ENCODE measurements at regions not wholly inside any gene's neighbourhood (a gene's known extent, or its start where the extent isn't known, plus 50 kb on each side); places are given as distances from the start of the nearest gene placed in this dataset.

DNA sequence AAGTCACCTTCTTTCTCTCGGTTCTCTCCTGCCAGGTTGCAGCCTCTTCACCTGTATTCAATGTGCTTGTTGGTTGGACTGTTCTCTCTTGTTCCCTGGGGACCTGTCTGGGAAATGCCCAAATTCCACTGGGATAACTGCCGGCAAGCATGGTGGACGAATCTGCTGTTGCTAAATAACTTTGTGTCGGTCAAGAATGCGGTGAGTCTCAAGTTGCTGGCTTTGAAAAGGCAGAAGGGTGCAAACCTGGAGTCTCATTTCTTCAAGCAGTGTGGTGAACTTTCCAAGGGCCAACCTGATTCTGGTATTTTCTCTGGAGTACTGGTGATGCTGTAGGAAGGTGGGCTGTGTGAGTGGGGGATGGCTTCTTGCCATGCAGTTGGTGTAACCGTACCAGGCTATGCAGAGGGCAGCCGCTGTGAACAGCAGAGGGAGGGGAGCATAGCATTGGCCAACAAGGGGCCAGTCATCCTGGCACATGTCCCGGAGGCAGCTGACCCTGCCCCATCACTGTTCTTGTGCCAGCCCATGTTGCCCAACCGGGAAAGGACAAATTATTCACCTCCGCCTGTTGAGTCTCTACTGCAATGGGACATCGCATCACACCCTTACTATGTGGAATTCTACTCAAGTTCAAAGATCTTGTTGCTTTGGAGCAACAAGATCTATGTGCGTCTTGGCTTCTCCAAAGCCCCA lies 88.1 kb upstream of the SEC11C start:
- no peak for TF ChIP-seq POLR2A (IDR thresholded peaks at IDR 0.05)
- no peak for TF ChIP-seq POLR2AphosphoS5 (IDR thresholded peaks at IDR 0.05)
- TF ChIP-seq EP300 (IDR thresholded peaks at IDR 0.05): no peak
- TF ChIP-seq, protein P1, sequence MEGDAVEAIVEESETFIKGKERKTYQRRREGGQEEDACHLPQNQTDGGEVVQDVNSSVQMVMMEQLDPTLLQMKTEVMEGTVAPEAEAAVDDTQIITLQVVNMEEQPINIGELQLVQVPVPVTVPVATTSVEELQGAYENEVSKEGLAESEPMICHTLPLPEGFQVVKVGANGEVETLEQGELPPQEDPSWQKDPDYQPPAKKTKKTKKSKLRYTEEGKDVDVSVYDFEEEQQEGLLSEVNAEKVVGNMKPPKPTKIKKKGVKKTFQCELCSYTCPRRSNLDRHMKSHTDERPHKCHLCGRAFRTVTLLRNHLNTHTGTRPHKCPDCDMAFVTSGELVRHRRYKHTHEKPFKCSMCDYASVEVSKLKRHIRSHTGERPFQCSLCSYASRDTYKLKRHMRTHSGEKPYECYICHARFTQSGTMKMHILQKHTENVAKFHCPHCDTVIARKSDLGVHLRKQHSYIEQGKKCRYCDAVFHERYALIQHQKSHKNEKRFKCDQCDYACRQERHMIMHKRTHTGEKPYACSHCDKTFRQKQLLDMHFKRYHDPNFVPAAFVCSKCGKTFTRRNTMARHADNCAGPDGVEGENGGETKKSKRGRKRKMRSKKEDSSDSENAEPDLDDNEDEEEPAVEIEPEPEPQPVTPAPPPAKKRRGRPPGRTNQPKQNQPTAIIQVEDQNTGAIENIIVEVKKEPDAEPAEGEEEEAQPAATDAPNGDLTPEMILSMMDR (IDR thresholded peaks at IDR 0.05): no peak
- H3K27me3 ChIP-seq: no peaks in the 10 kb centered on the region
- no peak for DNase-seq
- no peak overlapping the region for H3K27ac ChIP-seq
- intact Hi-C loops (cut with DNase I; ENCODE audit: low total_unique reads): no loop called here
- H3K4me3 ChIP-seq: no peak overlapping the region
- no peaks in the 10 kb centered on the region for H3K9me3 ChIP-seq
- H3K4me1 ChIP-seq: peaks cover 0 to 21% (median 7%) of the 10 kb centered on the region in 4 donors
- 88 to 93% (median 90%) methylated on average over 10 to 12 of the region's 12 CpGs for WGBS, 5 donors
- no peaks in the 10 kb centered on the region for H3K36me3 ChIP-seq

- WGBS, 5 donors: 27 to 47% (median 45%) methylated on average over 6 of the region's 6 CpGs
- intact Hi-C loops (cut with DNase I; ENCODE audit: low total_unique reads): no loop called here
- peak; percentile 34 to 40 for DNase-seq
- Histone ChIP-seq H3K9me3 (no peaks in the 10 kb centered on the region), H3K27ac (peak overlapping the region in 2 of 5 donors; percentile 17 to 26), H3K4me3 (no peak overlapping the region), H3K36me3 (no peaks in the 10 kb centered on the region), H3K4me1 (peaks cover 0 to 21% (median 7%) of the 10 kb centered on the region in 4 donors), H3K27me3 (no peaks in the 10 kb centered on the region)
- TF ChIP-seq EP300 (IDR thresholded peaks at IDR 0.05) (no peak), POLR2AphosphoS5 (IDR thresholded peaks at IDR 0.05) (no peak), POLR2A (IDR thresholded peaks at IDR 0.05) (no peak)
Measured at GRCh38 chr18:59052965-59053820, 86.5 kb upstream of the SEC11C start.

- H3K4me3 ChIP-seq: no peak overlapping the region
- H3K9me3 ChIP-seq: no peaks in the 10 kb centered on the region
- intact Hi-C loops (cut with DNase I; ENCODE audit: low total_unique reads): loop anchor here (5.0 kb wide), 1 partner anchor 272 kb away; no protein-coding TSS in a partner anchor
- DNase-seq: peak; percentile 18 to 37
- no peaks in the 10 kb centered on the region for H3K36me3 ChIP-seq
- H3K27ac ChIP-seq: peak overlapping the region in 1 of 5 donors; percentile 16
- peaks cover 0 to 21% (median 7%) of the 10 kb centered on the region in 4 donors for H3K4me1 ChIP-seq
- WGBS, 5 donors: 45 to 67% (median 59%) methylated on average over 6 to 7 of the region's 7 CpGs
- no peaks in the 10 kb centered on the region for H3K27me3 ChIP-seq
- TF ChIP-seq EP300 (IDR thresholded peaks at IDR 0.05) (no peak), POLR2A (IDR thresholded peaks at IDR 0.05) (no peak), POLR2AphosphoS5 (IDR thresholded peaks at IDR 0.05) (no peak)
- TF ChIP-seq, protein P1 (IDR thresholded peaks at IDR 0.05): no peak
Measured at GRCh38 chr18:59054496-59055287, 85.0 kb upstream of the SEC11C start.

- intact Hi-C loops (cut with DNase I; ENCODE audit: low total_unique reads): loop anchor here (5.0 kb wide), 1 partner anchor 273 kb away; no protein-coding TSS in a partner anchor
- peak overlapping the region in 1 of 5 donors; percentile 16 for H3K27ac ChIP-seq
- H3K4me1 ChIP-seq: peaks cover 0 to 21% (median 7%) of the 10 kb centered on the region in 4 donors
- H3K4me3 ChIP-seq: no peak overlapping the region
- no peaks in the 10 kb centered on the region for H3K9me3 ChIP-seq
- no peaks in the 10 kb centered on the region for H3K36me3 ChIP-seq
- TF ChIP-seq, protein P1 (IDR thresholded peaks at IDR 0.05): no peak
- TF ChIP-seq EP300 (IDR thresholded peaks at IDR 0.05) (no peak), POLR2AphosphoS5 (IDR thresholded peaks at IDR 0.05) (no peak)
- H3K27me3 ChIP-seq: no peaks in the 10 kb centered on the region
- DNase-seq: no peak
- WGBS, 5 donors: 89 to 94% (median 92%) methylated on average over 4 of the region's 4 CpGs
Measured at GRCh38 chr18:59055345-59056032, 84.2 kb upstream of the SEC11C start.

All from stomach (tissue), 8 donors.